CD4-positive, alpha-beta memory T cell (primary cell): ENCODE measurements at regions not wholly inside any gene's neighbourhood (a gene's known extent, or its start where the extent isn't known, plus 50 kb on each side); places are given as distances from the start of the nearest gene placed in this dataset.
A peak's percentile ranks its signal among the peaks of the same experiment; 100 is the strongest.

ENCODE experiments used
- CTCF ChIA-PET: fragments of 350-600 bp; sonication (Branson Sonifier 250); formaldehyde crosslinking; loops from one replicate; lab custom pipeline; 2021; ENCODE audit warnings: inconsistent platforms; ENCODE audit not compliant: partially characterized antibody; lab: Charles Lee
- POLR2A ChIA-PET: fragments of 350-600 bp; sonication (Branson Sonifier 250); formaldehyde crosslinking; loops from one replicate; lab custom pipeline; 2021; ENCODE audit not compliant: partially characterized antibody; lab: Charles Lee
- DNase-seq, 5 donors: peaks; one replicate each; pipeline versions ENCODE4 v3.0.0 to v3.0.0-alpha.2; 2020 to 2022; ENCODE audit warnings: mixed read lengths in 1 of 5
- H3K27ac ChIP-seq: one replicate; pipeline ENCODE4 v1.7.0; 2013; ENCODE audit warnings: low read depth, low read length
- H3K27me3 ChIP-seq: 2 replicates; pipeline ENCODE4 v1.7.0; 2013; ENCODE audit warnings: mild to moderate bottlenecking, low read length, moderate library complexity; ENCODE audit not compliant: insufficient read depth
- H3K36me3 ChIP-seq: 2 replicates; pipeline ENCODE4 v1.7.0; 2013; ENCODE audit warnings: mild to moderate bottlenecking, low read length, moderate library complexity; ENCODE audit not compliant: insufficient read depth
- H3K4me1 ChIP-seq: 2 replicates; pipeline ENCODE4 v1.7.0; 2013; ENCODE audit warnings: mild to moderate bottlenecking, low read length, moderate library complexity; ENCODE audit not compliant: insufficient read depth
- H3K4me3 ChIP-seq, 2 donors: one replicate each; pipeline ENCODE4 v1.7.0; 2013; ENCODE audit warnings: low read length in 2 of 2, mild to moderate bottlenecking in 1 of 2
- H3K9me3 ChIP-seq, 2 donors: one replicate each; pipeline ENCODE4 v1.7.0; 2013; ENCODE audit warnings: low read length in 2 of 2, control low read depth in 1 of 2; ENCODE audit not compliant: control insufficient read depth in 1 of 2
- H3K27ac Mint-ChIP-seq, 7 donors: one replicate each; pipeline ENCODE4 v1.8.0; 2020 to 2021; ENCODE audit warnings: mixed read lengths in 7 of 7, mild to moderate bottlenecking in 6 of 7, inconsistent platforms in 3 of 7, moderate library complexity in 3 of 7
- H3K27me3 Mint-ChIP-seq, 2 donors: one replicate each; pipeline ENCODE4 v1.8.0; 2020 to 2021; ENCODE audit warnings: mixed read lengths in 2 of 2
- H3K36me3 Mint-ChIP-seq, 2 donors: one replicate each; pipeline ENCODE4 v1.8.0; 2020 to 2021; ENCODE audit warnings: mixed read lengths in 2 of 2, inconsistent platforms in 1 of 2, mild to moderate bottlenecking in 1 of 2
- H3K4me1 Mint-ChIP-seq, 4 donors: one replicate each; pipeline ENCODE4 v1.8.0; 2020 to 2021; ENCODE audit warnings: mixed read lengths in 4 of 4, mild to moderate bottlenecking in 1 of 4
- H3K4me3 Mint-ChIP-seq, 8 donors: one replicate each; pipeline ENCODE4 v1.8.0; 2020 to 2021; ENCODE audit warnings: mixed read lengths in 8 of 8, mild to moderate bottlenecking in 7 of 8, moderate library complexity in 6 of 8, inconsistent platforms in 3 of 8
- H3K9me3 Mint-ChIP-seq, 8 donors: one replicate each; pipeline ENCODE4 v1.8.0; 2020 to 2021; ENCODE audit warnings: mixed read lengths in 8 of 8, mild to moderate bottlenecking in 5 of 8, inconsistent platforms in 3 of 8, moderate library complexity in 1 of 8
- intact Hi-C: fragments of 100-400 bp; cut with micrococcal nuclease; formaldehyde crosslinking; loops from one replicate; pipeline ENCODE4 v1.15.1; 2023

- Mint-ChIP-seq H3K27me3 (no peaks in the 10 kb centered on the region), H3K27ac (no peak overlapping the region), H3K4me1 (no peaks in the 10 kb centered on the region), H3K4me3 (no peak overlapping the region), H3K9me3 (peaks cover under 1 to 36% (median 21%) of the 10 kb centered on the region in 8 donors), H3K36me3 (no peaks in the 10 kb centered on the region)
- no peaks in the 10 kb centered on the region for H3K36me3 ChIP-seq
- ChIA-PET CTCF (interaction anchor here (1.3 kb wide), 1 partner anchor 9 kb away, joined by 3 read pairs; no protein-coding TSS in a partner anchor), POLR2A (no interaction called here)
- DNase-seq: no peak
- H3K9me3 ChIP-seq: peaks cover 0 to 9% of the 10 kb centered on the region in 2 donors
- intact Hi-C loops: no loop called here
- no peak overlapping the region for H3K27ac ChIP-seq
- H3K27me3 ChIP-seq: no peaks in the 10 kb centered on the region
- H3K4me1 ChIP-seq: no peaks in the 10 kb centered on the region
- H3K4me3 ChIP-seq: no peak overlapping the region
Measured at GRCh38 chr4:54992266-54992665, 133.1 kb downstream of the KDR start.

DNA sequence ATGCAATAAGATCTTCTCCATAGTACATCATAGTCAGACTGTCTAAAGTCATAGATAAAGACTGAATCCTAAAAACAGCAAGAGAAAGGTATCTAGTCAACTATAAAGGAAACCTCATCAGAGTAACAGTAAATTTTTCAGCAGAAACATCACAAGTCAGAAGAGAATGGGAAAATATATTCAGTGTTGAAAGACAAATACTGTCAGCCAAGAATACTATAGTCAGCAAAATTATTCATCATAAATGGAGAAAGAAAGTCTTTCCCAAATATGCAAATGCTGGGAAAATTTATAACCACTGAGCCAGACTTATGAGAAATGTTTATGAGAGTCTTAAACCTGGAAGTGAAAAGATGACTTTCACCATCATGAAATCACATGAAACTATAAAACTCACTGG, 136.7 kb downstream of the KDR start:
- POLR2A ChIA-PET: no interaction called here
- Mint-ChIP-seq H3K36me3 (no peaks in the 10 kb centered on the region), H3K4me1 (no peaks in the 10 kb centered on the region), H3K9me3 (peaks cover 2 to 38% (median 24%) of the 10 kb centered on the region in 8 donors), H3K27me3 (no peaks in the 10 kb centered on the region), H3K27ac (no peak overlapping the region), H3K4me3 (no peak overlapping the region)
- no peak overlapping the region for H3K4me3 ChIP-seq
- H3K27ac ChIP-seq: no peak overlapping the region
- H3K9me3 ChIP-seq: peaks cover 0 to 9% of the 10 kb centered on the region in 2 donors
- H3K27me3 ChIP-seq: no peaks in the 10 kb centered on the region
- CTCF ChIA-PET: no interaction called here
- no peaks in the 10 kb centered on the region for H3K36me3 ChIP-seq
- no peak for DNase-seq
- intact Hi-C loops: no loop called here
- no peaks in the 10 kb centered on the region for H3K4me1 ChIP-seq

- ChIA-PET POLR2A (no interaction called here), CTCF (no interaction called here)
- Mint-ChIP-seq H3K36me3 (no peaks in the 10 kb centered on the region), H3K27ac (no peak overlapping the region), H3K4me1 (no peaks in the 10 kb centered on the region), H3K4me3 (no peak overlapping the region), H3K9me3 (peaks cover 4 to 35% (median 23%) of the 10 kb centered on the region in 8 donors), H3K27me3 (no peaks in the 10 kb centered on the region)
- Histone ChIP-seq H3K36me3 (no peaks in the 10 kb centered on the region), H3K4me1 (no peaks in the 10 kb centered on the region), H3K27ac (no peak overlapping the region), H3K4me3 (no peak overlapping the region), H3K9me3 (peaks cover 0 to 6% of the 10 kb centered on the region in 2 donors), H3K27me3 (no peaks in the 10 kb centered on the region)
- intact Hi-C loops: no loop called here
- no peak for DNase-seq
Measured at GRCh38 chr4:54986095-54986846, 139.1 kb downstream of the KDR start.

DNA sequence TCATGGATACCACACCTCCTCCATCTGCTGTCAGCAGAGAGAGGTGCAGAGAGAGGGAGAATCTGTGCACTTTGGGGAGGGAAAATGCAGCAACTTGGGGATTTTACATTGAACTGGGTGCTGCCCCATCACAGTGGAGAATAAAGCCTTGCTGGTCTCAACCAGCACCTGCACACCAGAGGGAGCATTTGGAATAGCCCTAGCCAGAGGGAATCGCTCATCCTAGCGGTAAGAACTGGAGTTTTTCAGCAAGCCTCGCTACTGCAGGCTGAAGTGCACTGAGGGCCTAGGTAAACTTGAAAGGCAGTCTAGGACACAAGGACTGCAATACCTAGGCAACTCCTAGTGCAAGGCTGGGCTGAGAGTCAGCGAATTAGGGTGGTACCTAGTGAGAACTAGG, 148.7 kb downstream of the KDR start:
- Mint-ChIP-seq H3K4me3 (no peak overlapping the region), H3K27ac (no peak overlapping the region), H3K9me3 (peaks cover 0 to 7% (median 0%) of the 10 kb centered on the region in 8 donors), H3K27me3 (peaks cover 2 to 5% of the 10 kb centered on the region in 2 donors), H3K36me3 (no peaks in the 10 kb centered on the region), H3K4me1 (no peaks in the 10 kb centered on the region)
- no peaks in the 10 kb centered on the region for H3K36me3 ChIP-seq
- no peaks in the 10 kb centered on the region for H3K27me3 ChIP-seq
- H3K27ac ChIP-seq: no peak overlapping the region
- CTCF ChIA-PET: no interaction called here
- H3K4me3 ChIP-seq: no peak overlapping the region
- no peaks in the 10 kb centered on the region for H3K4me1 ChIP-seq
- no peak for DNase-seq
- intact Hi-C loops: no loop called here
- H3K9me3 ChIP-seq: no peaks in the 10 kb centered on the region
- POLR2A ChIA-PET: no interaction called here

- peaks cover 2 to 5% of the 10 kb centered on the region in 2 donors for H3K27me3 Mint-ChIP-seq
- H3K36me3 Mint-ChIP-seq: no peaks in the 10 kb centered on the region
- H3K27me3 ChIP-seq: no peaks in the 10 kb centered on the region
- DNase-seq: no peak
- no peaks in the 10 kb centered on the region for H3K9me3 ChIP-seq
- no peak overlapping the region for H3K27ac Mint-ChIP-seq
- ChIA-PET POLR2A (no interaction called here), CTCF (no interaction called here)
- no peak overlapping the region for H3K27ac ChIP-seq
- H3K4me3 ChIP-seq: no peak overlapping the region
- peaks cover 0 to 7% (median 0%) of the 10 kb centered on the region in 8 donors for H3K9me3 Mint-ChIP-seq
- intact Hi-C loops: no loop called here
- H3K4me3 Mint-ChIP-seq: no peak overlapping the region
- no peaks in the 10 kb centered on the region for H3K4me1 ChIP-seq
- no peaks in the 10 kb centered on the region for H3K36me3 ChIP-seq
- H3K4me1 Mint-ChIP-seq: no peaks in the 10 kb centered on the region
Measured at GRCh38 chr4:54976031-54976430, 149.4 kb downstream of the KDR start.

- no peaks in the 10 kb centered on the region for H3K9me3 ChIP-seq
- Mint-ChIP-seq H3K4me3 (no peak overlapping the region), H3K27ac (no peak overlapping the region), H3K9me3 (peaks cover 0 to 2% (median 0%) of the 10 kb centered on the region in 8 donors), H3K27me3 (peaks cover 0 to 2% of the 10 kb centered on the region in 2 donors), H3K4me1 (no peaks in the 10 kb centered on the region), H3K36me3 (no peaks in the 10 kb centered on the region)
- H3K4me1 ChIP-seq: no peaks in the 10 kb centered on the region
- no peak overlapping the region for H3K27ac ChIP-seq
- ChIA-PET CTCF (interaction anchor here (1.1 kb wide), 1 partner anchor 13 kb away, joined by 4 read pairs; no protein-coding TSS in a partner anchor), POLR2A (no interaction called here)
- DNase-seq: no peak
- H3K27me3 ChIP-seq: no peaks in the 10 kb centered on the region
- H3K4me3 ChIP-seq: no peak overlapping the region
- H3K36me3 ChIP-seq: no peaks in the 10 kb centered on the region
- intact Hi-C loops: no loop called here
Measured at GRCh38 chr4:54973784-54974183, 151.6 kb downstream of the KDR start.

- Mint-ChIP-seq H3K4me3 (no peak overlapping the region), H3K27ac (no peak overlapping the region), H3K9me3 (no peaks in the 10 kb centered on the region), H3K36me3 (no peaks in the 10 kb centered on the region), H3K27me3 (peaks cover 0 to 2% of the 10 kb centered on the region in 2 donors), H3K4me1 (no peaks in the 10 kb centered on the region)
- peak in 4 of 5 donors; percentile 12 to 24 (median 16) for DNase-seq
- Histone ChIP-seq H3K9me3 (no peaks in the 10 kb centered on the region), H3K27ac (no peak overlapping the region), H3K36me3 (no peaks in the 10 kb centered on the region), H3K4me3 (no peak overlapping the region), H3K27me3 (no peaks in the 10 kb centered on the region), H3K4me1 (no peaks in the 10 kb centered on the region)
- CTCF ChIA-PET: no interaction called here
- POLR2A ChIA-PET: no interaction called here
- intact Hi-C loops: loop anchor here (2.0 kb wide), 1 partner anchor 895 kb away; no protein-coding TSS in a partner anchor
Measured at GRCh38 chr4:54971474-54971950, 153.9 kb downstream of the KDR start.
